Myocyte (in vitro differentiated cells): ENCODE measurements at regions not wholly inside any gene's neighbourhood (a gene's known extent, or its start where the extent isn't known, plus 50 kb on each side); places are given as distances from the start of the nearest gene placed in this dataset.

Experiments used
- DNase-seq: peaks from one replicate; pipeline ENCODE4 v3.0.0-alpha.2; 2012; ENCODE audit warnings: low read depth

- peak; percentile 52 for DNase-seq
These were observed 267.6 kb upstream of the TENM4 start for GRCh38 chr11:79708319-79708932.

DNA sequence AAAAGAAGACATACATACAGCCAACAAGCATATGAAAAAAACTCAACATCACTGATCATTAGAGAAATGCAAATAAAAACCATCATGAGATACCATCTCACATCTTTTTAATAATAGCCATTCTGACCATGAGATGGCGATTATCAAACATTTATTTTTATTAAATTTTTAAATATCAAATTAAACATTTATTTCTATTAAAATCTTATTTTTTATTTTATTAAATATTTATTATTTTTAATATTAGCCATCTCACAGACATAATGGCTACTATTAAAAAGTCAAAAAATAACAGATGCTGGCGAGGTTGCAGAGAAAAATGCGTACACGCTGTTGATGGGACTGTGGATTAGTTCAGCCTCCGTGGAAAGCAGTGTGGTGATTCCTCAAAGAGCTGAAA, 264.8 kb upstream of the TENM4 start:
- DNase-seq = no peak

GRCh38 chr11:79702303-79702702, 261.5 kb upstream of the TENM4 start:
- DNase-seq = no peak

GRCh38 chr11:79699246-79699645, 258.4 kb upstream of the TENM4 start:
- no peak for DNase-seq

GRCh38 chr11:79697905-79698304, 257.1 kb upstream of the TENM4 start:
- DNase-seq = no peak

- no peak for DNase-seq
These were observed 253.5 kb upstream of the TENM4 start for GRCh38 chr11:79694368-79694767.

- DNase-seq = no peak
These were observed 250.6 kb upstream of the TENM4 start for GRCh38 chr11:79691445-79691844.

DNA sequence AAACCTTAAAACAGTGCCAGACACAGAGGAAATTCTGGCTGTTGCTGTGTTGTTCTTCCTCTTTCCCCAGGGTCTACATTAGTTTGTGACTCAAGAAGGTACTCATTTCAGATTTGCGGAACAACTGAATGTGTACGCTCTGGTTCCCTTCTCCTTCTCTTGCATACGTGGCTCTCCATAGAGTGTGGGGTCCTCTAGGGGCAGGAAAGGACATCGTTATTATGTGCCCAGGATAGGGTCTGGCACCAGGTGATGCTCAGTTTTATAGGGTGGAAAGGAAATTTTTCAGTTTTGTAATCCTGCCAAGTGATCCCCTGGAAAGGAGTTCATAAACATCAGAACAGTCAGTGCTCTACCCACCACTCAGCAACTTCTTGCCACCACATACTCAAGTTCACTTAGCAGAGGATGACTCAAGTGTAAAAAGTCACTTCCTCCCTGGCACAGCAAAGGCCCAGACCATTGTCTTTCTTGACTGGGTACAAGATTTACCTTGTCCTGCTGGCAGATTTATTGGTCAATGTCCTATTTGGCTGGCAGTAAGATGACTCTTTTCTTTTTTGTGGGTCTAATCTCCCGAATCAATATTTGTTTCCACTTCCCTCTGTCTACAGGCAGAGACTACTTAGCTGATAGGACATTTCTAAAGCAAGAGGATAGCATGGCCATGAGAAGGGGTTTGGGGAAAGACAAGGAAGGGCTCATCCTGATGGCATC, 246.0 kb upstream of the TENM4 start:
- no peak for DNase-seq

- no peak for DNase-seq
These were observed 243.1 kb upstream of the TENM4 start for GRCh38 chr11:79683930-79684329.

- no peak for DNase-seq
These were observed 238.1 kb upstream of the TENM4 start for GRCh38 chr11:79678780-79679452.

- DNase-seq = no peak
These were observed 235.6 kb upstream of the TENM4 start for GRCh38 chr11:79676396-79676795.

- no peak for DNase-seq
These were observed 234.3 kb upstream of the TENM4 start for GRCh38 chr11:79675081-79675480.

GRCh38 chr11:79672786-79673185, 232.0 kb upstream of the TENM4 start:
- no peak for DNase-seq

- no peak for DNase-seq
These were observed 230.6 kb upstream of the TENM4 start for GRCh38 chr11:79671401-79671800.

DNA sequence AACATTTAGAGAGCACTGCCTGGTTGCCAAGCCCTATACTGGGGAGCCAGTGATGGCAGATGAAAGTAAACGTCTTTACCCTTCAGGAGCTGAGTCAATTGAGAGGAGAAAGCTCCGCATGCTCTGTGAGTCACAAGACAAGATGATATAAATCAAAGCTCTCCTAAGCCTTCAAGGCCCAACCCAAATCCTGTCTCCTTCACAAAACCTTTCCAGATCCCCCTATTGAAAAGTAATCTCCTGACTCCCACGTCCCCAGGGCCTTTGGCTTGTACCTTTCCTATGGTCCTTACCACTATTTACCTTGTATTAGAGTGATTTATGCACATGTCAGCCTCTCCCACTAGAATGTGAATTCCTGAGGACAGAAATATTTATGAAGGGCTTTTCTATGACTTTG, 230.1 kb upstream of the TENM4 start:
- no peak for DNase-seq

GRCh38 chr11:79668575-79668974, 227.7 kb upstream of the TENM4 start:
- DNase-seq = no peak

GRCh38 chr11:79667380-79667779, 226.6 kb upstream of the TENM4 start:
- DNase-seq = no peak

DNA sequence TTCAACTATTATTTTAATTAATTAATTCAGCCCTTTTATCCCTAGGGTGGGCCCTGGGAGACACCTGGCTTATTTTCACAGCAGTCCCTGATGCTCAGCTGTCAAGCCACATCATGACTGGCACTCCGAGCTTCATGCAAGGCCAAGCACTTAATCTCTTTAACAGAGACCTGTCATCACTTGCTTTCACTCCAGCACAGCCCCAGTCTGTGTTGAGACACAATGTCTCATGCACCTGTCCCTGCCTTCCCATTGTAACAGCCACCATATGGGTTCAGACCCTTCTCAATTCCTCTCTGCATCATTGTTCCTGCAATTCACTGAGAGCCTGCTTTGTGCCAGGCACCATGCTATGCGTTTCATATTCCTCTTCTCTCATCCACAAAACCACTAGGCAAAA, 222.2 kb upstream of the TENM4 start:
- no peak for DNase-seq

DNA sequence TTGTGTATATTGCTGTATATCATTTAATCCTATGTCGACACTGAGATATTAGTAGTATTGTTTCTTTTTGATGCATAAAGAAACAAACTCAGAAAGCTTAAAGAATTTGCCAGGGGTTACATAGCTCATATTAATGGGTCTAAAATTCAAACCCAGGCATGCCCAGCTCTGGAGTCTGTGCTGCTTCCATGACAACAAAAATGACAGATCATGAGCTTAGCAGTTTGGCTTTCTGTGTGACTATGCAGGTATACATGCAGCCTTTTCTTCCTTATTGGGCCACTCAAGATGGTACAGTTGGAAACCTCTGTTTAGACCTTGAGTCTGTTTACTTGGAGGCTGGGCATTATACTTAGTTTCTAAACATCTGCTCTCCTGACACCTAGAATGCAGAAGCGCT, 220.5 kb upstream of the TENM4 start:
- no peak for DNase-seq

DNA sequence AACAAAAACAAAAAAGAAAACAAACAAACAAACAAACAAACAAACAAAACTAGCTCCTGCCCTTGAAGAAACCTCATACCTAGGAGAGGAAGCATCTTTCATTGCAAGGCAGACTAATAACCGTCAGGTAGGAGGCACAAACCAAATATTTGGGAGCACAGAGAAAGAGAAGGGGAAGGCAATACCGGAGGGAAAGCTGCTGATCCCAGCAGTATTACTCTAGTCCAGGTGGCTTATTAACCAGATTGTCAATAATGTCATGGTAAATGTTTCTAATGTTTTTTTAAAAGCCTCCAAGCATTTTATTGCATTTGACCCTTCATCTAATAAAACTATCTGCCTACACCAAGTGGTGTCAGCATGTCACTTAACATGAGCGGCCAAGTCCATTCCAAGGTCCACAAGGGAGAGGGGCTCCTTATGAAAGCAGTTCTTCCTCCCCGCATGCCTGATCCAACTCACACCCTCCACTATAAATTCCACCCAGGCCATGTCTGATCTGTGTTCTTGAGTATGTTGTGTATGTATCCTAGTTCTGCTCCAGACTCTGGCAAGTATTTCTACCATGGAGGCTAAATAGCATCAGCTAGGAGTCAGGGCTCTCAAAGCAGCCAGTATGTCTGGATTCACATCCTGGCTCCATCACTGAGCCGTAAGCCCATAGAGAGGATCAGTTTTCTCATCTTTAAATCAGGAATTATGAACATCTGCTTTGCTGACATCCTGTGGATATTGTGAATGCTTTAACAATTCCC, 208.1 kb upstream of the TENM4 start:
- no peak for DNase-seq

GRCh38 chr11:79637219-79637618, 196.4 kb upstream of the TENM4 start:
- DNase-seq = no peak

GRCh38 chr11:79634905-79635304, 194.1 kb upstream of the TENM4 start:
- DNase-seq = no peak
